ENCODE measurements at regions not wholly inside any gene's neighbourhood (a gene's known extent, or its start where the extent isn't known, plus 50 kb on each side); places are given as distances from the start of the nearest gene placed in this dataset.

DNA sequence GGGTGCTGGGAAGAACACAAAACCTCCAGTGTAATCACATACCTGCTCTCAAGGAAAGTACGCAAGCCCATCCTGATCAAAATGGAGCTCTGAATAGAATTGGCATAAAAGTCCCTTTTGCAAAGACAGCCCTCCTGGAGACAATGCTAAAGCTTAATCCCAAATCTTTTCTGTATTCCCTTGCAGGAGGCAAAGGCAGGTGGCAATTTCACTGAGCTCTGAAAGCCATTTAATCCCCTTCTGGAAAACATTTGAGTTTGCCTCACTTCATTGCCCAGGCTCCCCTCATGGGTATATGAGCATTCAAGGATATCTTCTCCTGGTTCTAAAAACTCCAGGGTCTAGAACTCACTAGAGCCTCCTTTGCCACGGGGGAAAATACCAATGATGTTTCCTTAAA is 310.2 kb upstream of the CNR1 start:
- Histone ChIP-seq H3K4me2 (ENCODE audit: low read length, poor library complexity, severe bottlenecking) (no peak overlapping the region), H2BK12ac (ENCODE audit: low read length in 2 of 2) (no peak overlapping the region), H4K8ac (ENCODE audit: low read length) (no peak overlapping the region), H2BK5ac (ENCODE audit: low read depth, low read length, poor library complexity, severe bottlenecking) (no peak overlapping the region), H2AK5ac (ENCODE audit: low read length, severe bottlenecking) (no peak overlapping the region), H3K23ac (ENCODE audit: low read length in 2 of 2) (no peak overlapping the region), H2BK120ac (ENCODE audit: low read depth, low read length) (no peak overlapping the region), H3K14ac (ENCODE audit: low read length in 2 of 2) (no peak overlapping the region), H3K4me3 (ENCODE audit: insufficient read depth in 1 of 2, low read depth in 1 of 2, low read length in 2 of 2) (no peak overlapping the region), H4K91ac (ENCODE audit: low read length) (no peak overlapping the region), H2BK15ac (ENCODE audit: low read depth, poor library complexity, severe bottlenecking) (no peak overlapping the region), H3K18ac (ENCODE audit: low read depth in 1 of 2, low read length in 2 of 2) (no peak overlapping the region), H2AFZ (ENCODE audit: low read depth, low read length) (no peak overlapping the region), H3K9me3 (ENCODE audit: control insufficient read depth, low read length) (no peaks in the 10 kb centered on the region), H3K36me3 (ENCODE audit: control insufficient read depth in 1 of 2, insufficient read depth in 2 of 2, low read depth in 1 of 2, low read length in 2 of 2) (no peaks in the 10 kb centered on the region), H3K27ac (ENCODE audit: low read length, poor library complexity, severe bottlenecking) (no peak overlapping the region), H3K4me1 (ENCODE audit: control insufficient read depth, insufficient read depth, low read depth, low read length) (no peaks in the 10 kb centered on the region), H3K9ac (ENCODE audit: low read length) (no peak overlapping the region), H3K4ac (ENCODE audit: low read depth in 1 of 2, low read length in 2 of 2) (no peak overlapping the region), H3K79me1 (replicated peaks; ENCODE audit: low read length, poor library complexity, severe bottlenecking) (no peaks in the 10 kb centered on the region), H3K27me3 (ENCODE audit: control insufficient read depth in 1 of 2, insufficient read depth in 1 of 2, low read length in 2 of 2) (peaks cover 0 to 12% of the 10 kb centered on the region in 2 experiments)
- WGBS: 85% methylated on average over 1 of the region's 2 CpGs
- DNase-seq: no peak

DNA sequence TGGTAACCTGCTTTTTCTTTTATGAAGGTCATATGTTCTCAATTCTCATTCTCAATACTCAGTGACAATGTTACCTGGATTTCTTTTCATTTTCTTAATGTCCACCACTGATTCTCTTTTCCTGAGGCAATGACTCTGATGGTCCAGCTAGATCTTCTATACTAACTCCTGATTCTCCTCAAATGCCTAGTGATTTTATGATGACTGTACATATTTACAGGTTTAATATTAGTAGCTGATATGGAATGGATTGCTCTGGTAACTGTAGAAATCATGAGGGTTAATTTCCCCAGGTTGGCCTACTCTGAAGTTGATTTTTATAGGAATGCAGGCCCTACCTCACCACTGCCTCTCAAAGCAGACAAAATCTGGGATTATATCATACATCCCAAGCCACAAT is 308.6 kb upstream of the CNR1 start:
- Histone ChIP-seq H2BK120ac (ENCODE audit: low read depth, low read length) (no peak overlapping the region), H2BK5ac (ENCODE audit: low read depth, low read length, poor library complexity, severe bottlenecking) (no peak overlapping the region), H3K9me3 (ENCODE audit: control insufficient read depth, low read length) (no peaks in the 10 kb centered on the region), H4K8ac (ENCODE audit: low read length) (no peak overlapping the region), H4K91ac (ENCODE audit: low read length) (no peak overlapping the region), H3K14ac (ENCODE audit: low read length in 2 of 2) (no peak overlapping the region), H2AK5ac (ENCODE audit: low read length, severe bottlenecking) (no peak overlapping the region), H3K23ac (ENCODE audit: low read length in 2 of 2) (no peak overlapping the region), H2BK12ac (ENCODE audit: low read length in 2 of 2) (no peak overlapping the region), H3K4me1 (ENCODE audit: control insufficient read depth, insufficient read depth, low read depth, low read length) (no peaks in the 10 kb centered on the region), H2BK15ac (ENCODE audit: low read depth, poor library complexity, severe bottlenecking) (no peak overlapping the region), H3K36me3 (ENCODE audit: control insufficient read depth in 1 of 2, insufficient read depth in 2 of 2, low read depth in 1 of 2, low read length in 2 of 2) (no peaks in the 10 kb centered on the region), H3K4ac (ENCODE audit: low read depth in 1 of 2, low read length in 2 of 2) (no peak overlapping the region), H3K27me3 (ENCODE audit: control insufficient read depth in 1 of 2, insufficient read depth in 1 of 2, low read length in 2 of 2) (peaks cover 0 to 12% of the 10 kb centered on the region in 2 experiments), H3K4me2 (ENCODE audit: low read length, poor library complexity, severe bottlenecking) (no peak overlapping the region), H3K9ac (ENCODE audit: low read length) (no peak overlapping the region), H3K79me1 (replicated peaks; ENCODE audit: low read length, poor library complexity, severe bottlenecking) (no peaks in the 10 kb centered on the region), H3K4me3 (ENCODE audit: insufficient read depth in 1 of 2, low read depth in 1 of 2, low read length in 2 of 2) (no peak overlapping the region), H2AFZ (ENCODE audit: low read depth, low read length) (no peak overlapping the region), H3K18ac (ENCODE audit: low read depth in 1 of 2, low read length in 2 of 2) (no peak overlapping the region), H3K27ac (ENCODE audit: low read length, poor library complexity, severe bottlenecking) (no peak overlapping the region)
- DNase-seq: no peak

DNA sequence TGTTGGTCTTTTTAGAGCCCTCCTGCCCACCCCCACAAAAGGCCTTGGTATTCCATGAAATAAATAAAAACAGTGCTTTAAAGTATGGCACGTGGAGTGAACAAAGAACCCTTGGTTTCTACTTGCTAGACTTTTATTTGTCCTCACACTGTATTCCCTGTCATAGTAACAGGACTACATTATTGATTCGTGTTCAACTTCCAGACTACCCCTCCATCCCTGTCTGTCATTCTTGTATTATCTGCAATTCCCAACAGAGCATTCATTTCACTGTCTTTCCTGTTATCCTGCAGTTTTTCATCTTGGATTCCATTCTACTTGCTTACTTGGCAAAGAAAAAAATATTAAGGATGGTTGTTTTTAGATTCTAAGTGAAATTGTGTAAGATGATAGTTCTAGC is 307.4 kb upstream of the CNR1 start:
- no peak overlapping the region for H2BK5ac ChIP-seq (ENCODE audit: low read depth, low read length, poor library complexity, severe bottlenecking)
- no peaks in the 10 kb centered on the region for H3K9me3 ChIP-seq (ENCODE audit: control insufficient read depth, low read length)
- no peaks in the 10 kb centered on the region for H3K79me1 ChIP-seq (replicated peaks; ENCODE audit: low read length, poor library complexity, severe bottlenecking)
- no peak overlapping the region for H2AK5ac ChIP-seq (ENCODE audit: low read length, severe bottlenecking)
- H4K91ac ChIP-seq (ENCODE audit: low read length): no peak overlapping the region
- 63% methylated on average over 2 of the region's 2 CpGs for WGBS
- H3K4me3 ChIP-seq (ENCODE audit: insufficient read depth in 1 of 2, low read depth in 1 of 2, low read length in 2 of 2): no peak overlapping the region
- DNase-seq: no peak
- no peaks in the 10 kb centered on the region for H3K4me1 ChIP-seq (ENCODE audit: control insufficient read depth, insufficient read depth, low read depth, low read length)
- no peak overlapping the region for H2BK120ac ChIP-seq (ENCODE audit: low read depth, low read length)
- H4K8ac ChIP-seq (ENCODE audit: low read length): no peak overlapping the region
- no peak overlapping the region for H3K18ac ChIP-seq (ENCODE audit: low read depth in 1 of 2, low read length in 2 of 2)
- no peak overlapping the region for H3K4ac ChIP-seq (ENCODE audit: low read depth in 1 of 2, low read length in 2 of 2)
- peaks cover 0 to 6% of the 10 kb centered on the region in 2 experiments for H3K27me3 ChIP-seq (ENCODE audit: control insufficient read depth in 1 of 2, insufficient read depth in 1 of 2, low read length in 2 of 2)
- no peak overlapping the region for H2BK12ac ChIP-seq (ENCODE audit: low read length in 2 of 2)
- H3K9ac ChIP-seq (ENCODE audit: low read length): no peak overlapping the region
- no peaks in the 10 kb centered on the region for H3K36me3 ChIP-seq (ENCODE audit: control insufficient read depth in 1 of 2, insufficient read depth in 2 of 2, low read depth in 1 of 2, low read length in 2 of 2)
- no peak overlapping the region for H3K27ac ChIP-seq (ENCODE audit: low read length, poor library complexity, severe bottlenecking)
- H2BK15ac ChIP-seq (ENCODE audit: low read depth, poor library complexity, severe bottlenecking): no peak overlapping the region
- H3K4me2 ChIP-seq (ENCODE audit: low read length, poor library complexity, severe bottlenecking): no peak overlapping the region
- no peak overlapping the region for H3K23ac ChIP-seq (ENCODE audit: low read length in 2 of 2)
- no peak overlapping the region for H3K14ac ChIP-seq (ENCODE audit: low read length in 2 of 2)
- H2AFZ ChIP-seq (ENCODE audit: low read depth, low read length): no peak overlapping the region

DNA sequence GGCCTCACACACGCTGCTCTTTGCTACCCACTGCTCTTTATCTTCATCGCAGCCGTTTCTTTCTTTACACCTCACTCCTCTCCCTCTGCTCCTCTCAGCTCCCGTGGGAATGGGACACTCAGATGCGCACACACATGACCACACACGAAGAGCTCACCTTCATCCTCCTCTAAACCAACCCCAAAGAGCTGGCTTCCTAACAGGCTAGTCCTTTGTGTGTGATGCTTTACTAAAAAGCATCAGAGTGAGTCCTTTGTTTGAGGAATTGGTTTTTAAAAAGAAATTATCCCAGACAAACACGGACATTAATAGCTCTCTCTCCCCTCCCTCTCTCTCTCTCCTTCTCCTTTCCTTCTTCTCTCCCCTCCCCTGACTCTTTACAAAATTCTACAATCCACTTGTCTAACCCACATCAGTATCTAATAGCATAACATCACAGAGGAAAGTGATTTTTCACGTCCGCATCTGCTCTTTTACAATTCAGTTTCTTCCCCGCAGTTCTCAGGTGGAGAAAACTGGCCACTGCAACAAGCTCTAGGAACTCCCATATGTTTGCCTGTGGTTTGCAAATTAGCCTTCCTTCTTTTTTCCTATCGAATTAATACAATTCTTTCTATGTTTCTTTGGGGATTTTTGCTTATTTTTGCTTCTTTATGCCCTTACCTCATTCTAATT is 306.8 kb upstream of the CNR1 start:
- no peaks in the 10 kb centered on the region for H3K9me3 ChIP-seq (ENCODE audit: control insufficient read depth, low read length)
- H3K27me3 ChIP-seq (ENCODE audit: control insufficient read depth in 1 of 2, insufficient read depth in 1 of 2, low read length in 2 of 2): peaks cover 0 to 2% of the 10 kb centered on the region in 2 experiments
- no peaks in the 10 kb centered on the region for H3K36me3 ChIP-seq (ENCODE audit: control insufficient read depth in 1 of 2, insufficient read depth in 2 of 2, low read depth in 1 of 2, low read length in 2 of 2)
- no peak overlapping the region for H3K4ac ChIP-seq (ENCODE audit: low read depth in 1 of 2, low read length in 2 of 2)
- no peak overlapping the region for H3K4me3 ChIP-seq (ENCODE audit: insufficient read depth in 1 of 2, low read depth in 1 of 2, low read length in 2 of 2)
- no peak overlapping the region for H2AK5ac ChIP-seq (ENCODE audit: low read length, severe bottlenecking)
- WGBS: 68% methylated on average over 9 of the region's 11 CpGs
- no peak overlapping the region for H4K8ac ChIP-seq (ENCODE audit: low read length)
- no peak overlapping the region for H4K91ac ChIP-seq (ENCODE audit: low read length)
- H2BK12ac ChIP-seq (ENCODE audit: low read length in 2 of 2): no peak overlapping the region
- H3K4me1 ChIP-seq (ENCODE audit: control insufficient read depth, insufficient read depth, low read depth, low read length): no peaks in the 10 kb centered on the region
- no peak overlapping the region for H3K18ac ChIP-seq (ENCODE audit: low read depth in 1 of 2, low read length in 2 of 2)
- DNase-seq: no peak
- H2BK5ac ChIP-seq (ENCODE audit: low read depth, low read length, poor library complexity, severe bottlenecking): no peak overlapping the region
- H3K9ac ChIP-seq (ENCODE audit: low read length): no peak overlapping the region
- no peak overlapping the region for H3K27ac ChIP-seq (ENCODE audit: low read length, poor library complexity, severe bottlenecking)
- H3K79me1 ChIP-seq (replicated peaks; ENCODE audit: low read length, poor library complexity, severe bottlenecking): no peaks in the 10 kb centered on the region
- no peak overlapping the region for H3K14ac ChIP-seq (ENCODE audit: low read length in 2 of 2)
- H2AFZ ChIP-seq (ENCODE audit: low read depth, low read length): no peak overlapping the region
- no peak overlapping the region for H3K4me2 ChIP-seq (ENCODE audit: low read length, poor library complexity, severe bottlenecking)
- H2BK120ac ChIP-seq (ENCODE audit: low read depth, low read length): no peak overlapping the region
- no peak overlapping the region for H3K23ac ChIP-seq (ENCODE audit: low read length in 2 of 2)
- no peak overlapping the region for H2BK15ac ChIP-seq (ENCODE audit: low read depth, poor library complexity, severe bottlenecking)

All from mesenchymal stem cell (in vitro differentiated cells and primary cell).